Ascending aorta (tissue), 2 donors: ENCODE measurements at regions not wholly inside any gene's neighbourhood (a gene's known extent, or its start where the extent isn't known, plus 50 kb on each side); places are given as distances from the start of the nearest gene placed in this dataset.

Experiments used
- DNase-seq, 2 donors: peaks; one replicate each; pipeline ENCODE4 v3.0.0-alpha.2; 2019; ENCODE audit warnings: low spot score in 2 of 2
- H3K27ac ChIP-seq, 2 donors: fragments of 200-600 bp; sonication (generic); one replicate each; pipeline ENCODE4 v1.5.1; 2016 to 2017; ENCODE audit warnings: mild to moderate bottlenecking in 1 of 2
- H3K27me3 ChIP-seq: fragments of 200-600 bp; sonication (generic); one replicate; pipeline ENCODE4 v1.5.1; 2017
- H3K36me3 ChIP-seq, 2 donors: fragments of 200-600 bp; sonication (generic); one replicate each; pipeline ENCODE4 v1.5.1; 2016
- H3K4me1 ChIP-seq, 2 donors: fragments of 200-600 bp; sonication (generic); one replicate each; pipeline ENCODE4 v1.5.1; 2016 to 2017; ENCODE audit warnings: mild to moderate bottlenecking in 1 of 2
- H3K4me3 ChIP-seq, 2 donors: fragments of 200-600 bp; sonication (generic); one replicate each; pipeline ENCODE4 v1.5.1; 2016 to 2017; ENCODE audit warnings: mild to moderate bottlenecking in 1 of 2
- H3K9me3 ChIP-seq, 2 donors: fragments of 200-600 bp; sonication (generic); one replicate each; pipeline ENCODE4 v1.5.1; 2016
- intact Hi-C: fragments of 100-400 bp; cut with DNase I; formaldehyde crosslinking; loops from one replicate; pipeline ENCODE4 v1.15.1; 2023
- TF ChIP-seq, protein P1 (sequence below), 3 experiments: fragments of 200-600 bp in 2 of 3; fragments of 450-650 bp in 1 of 3; sonication (generic) in 2 of 3; IDR thresholded peaks; one replicate each; pipeline ENCODE4 v1.5.1; 2016 to 2019; ENCODE audit warnings: antibody characterized with exemption in 3 of 3, mild to moderate bottlenecking in 1 of 3, moderate library complexity in 1 of 3

GRCh38 chr5:6321078-6321477 lies 57.3 kb downstream of the MED10 start:
- Histone ChIP-seq H3K4me1 (no peaks in the 10 kb centered on the region), H3K27me3 (no peaks in the 10 kb centered on the region), H3K9me3 (peaks cover 0 to 8% of the 10 kb centered on the region in 2 donors), H3K27ac (no peak overlapping the region), H3K4me3 (no peak overlapping the region), H3K36me3 (no peaks in the 10 kb centered on the region)
- intact Hi-C loops, result no loop called here
- no peak for DNase-seq
- TF ChIP-seq, protein P1, sequence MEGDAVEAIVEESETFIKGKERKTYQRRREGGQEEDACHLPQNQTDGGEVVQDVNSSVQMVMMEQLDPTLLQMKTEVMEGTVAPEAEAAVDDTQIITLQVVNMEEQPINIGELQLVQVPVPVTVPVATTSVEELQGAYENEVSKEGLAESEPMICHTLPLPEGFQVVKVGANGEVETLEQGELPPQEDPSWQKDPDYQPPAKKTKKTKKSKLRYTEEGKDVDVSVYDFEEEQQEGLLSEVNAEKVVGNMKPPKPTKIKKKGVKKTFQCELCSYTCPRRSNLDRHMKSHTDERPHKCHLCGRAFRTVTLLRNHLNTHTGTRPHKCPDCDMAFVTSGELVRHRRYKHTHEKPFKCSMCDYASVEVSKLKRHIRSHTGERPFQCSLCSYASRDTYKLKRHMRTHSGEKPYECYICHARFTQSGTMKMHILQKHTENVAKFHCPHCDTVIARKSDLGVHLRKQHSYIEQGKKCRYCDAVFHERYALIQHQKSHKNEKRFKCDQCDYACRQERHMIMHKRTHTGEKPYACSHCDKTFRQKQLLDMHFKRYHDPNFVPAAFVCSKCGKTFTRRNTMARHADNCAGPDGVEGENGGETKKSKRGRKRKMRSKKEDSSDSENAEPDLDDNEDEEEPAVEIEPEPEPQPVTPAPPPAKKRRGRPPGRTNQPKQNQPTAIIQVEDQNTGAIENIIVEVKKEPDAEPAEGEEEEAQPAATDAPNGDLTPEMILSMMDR (IDR thresholded peaks at IDR 0.05), result no peak

DNA sequence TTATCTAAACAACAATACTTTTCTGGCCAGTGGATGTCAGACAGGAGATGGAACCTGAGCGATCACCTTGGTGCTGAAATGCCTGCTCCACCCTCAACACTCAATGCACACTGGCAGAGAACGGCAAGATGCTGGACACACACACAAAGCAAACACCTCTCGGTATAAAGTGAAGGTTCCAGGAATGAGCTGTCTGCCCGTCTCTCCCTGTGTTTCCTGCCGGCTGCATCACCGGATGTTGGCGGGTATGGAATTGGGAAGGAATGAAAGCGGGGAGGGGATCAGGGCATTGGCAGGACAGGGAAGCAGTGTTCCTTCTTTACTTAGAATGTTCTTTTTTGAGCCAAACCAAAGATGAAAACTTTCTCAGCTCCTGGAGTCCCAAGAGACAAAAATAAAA lies 59.2 kb downstream of the MED10 start:
- no peaks in the 10 kb centered on the region for H3K36me3 ChIP-seq
- peaks cover 0 to 8% of the 10 kb centered on the region in 2 donors for H3K9me3 ChIP-seq
- no peaks in the 10 kb centered on the region for H3K4me1 ChIP-seq
- intact Hi-C loops, result no loop called here
- no peaks in the 10 kb centered on the region for H3K27me3 ChIP-seq
- TF ChIP-seq, protein P1 (IDR thresholded peaks at IDR 0.05), result no peak
- H3K4me3 ChIP-seq, result no peak overlapping the region
- no peak overlapping the region for H3K27ac ChIP-seq
- no peak for DNase-seq

GRCh38 chr5:6317116-6317798 lies 61.1 kb downstream of the MED10 start:
- intact Hi-C loops, result no loop called here

GRCh38 chr5:6315580-6315979 lies 62.8 kb downstream of the MED10 start:
- Histone ChIP-seq H3K4me3 (no peak overlapping the region), H3K36me3 (no peaks in the 10 kb centered on the region), H3K27ac (no peak overlapping the region), H3K4me1 (no peaks in the 10 kb centered on the region), H3K9me3 (peaks cover 0 to under 1% of the 10 kb centered on the region in 2 donors), H3K27me3 (no peaks in the 10 kb centered on the region)
- no peak for DNase-seq
- TF ChIP-seq, protein P1 (IDR thresholded peaks at IDR 0.05), result no peak
- intact Hi-C loops, result no loop called here

More at GRCh38 chr5:6317116-6317798, 61.1 kb downstream of the MED10 start:
- Histone ChIP-seq H3K27me3 (no peaks in the 10 kb centered on the region), H3K9me3 (peaks cover 0 to 8% of the 10 kb centered on the region in 2 donors), H3K4me3 (no peak overlapping the region), H3K27ac (no peak overlapping the region), H3K4me1 (no peaks in the 10 kb centered on the region), H3K36me3 (no peaks in the 10 kb centered on the region)
- TF ChIP-seq, protein P1 (IDR thresholded peaks at IDR 0.05), result no peak
- DNase-seq, result no peak

GRCh38 chr5:6311568-6312501 lies 66.5 kb downstream of the MED10 start:
- Histone ChIP-seq H3K27me3 (no peaks in the 10 kb centered on the region), H3K9me3 (no peaks in the 10 kb centered on the region), H3K4me1 (no peaks in the 10 kb centered on the region), H3K27ac (no peak overlapping the region), H3K36me3 (no peaks in the 10 kb centered on the region), H3K4me3 (no peak overlapping the region)
- intact Hi-C loops, result no loop called here
- no peak for DNase-seq
- TF ChIP-seq, protein P1 (IDR thresholded peaks at IDR 0.05), result no peak
